Neuronal stem cell (in vitro differentiated cells): ENCODE measurements at regions not wholly inside any gene's neighbourhood (a gene's known extent, or its start where the extent isn't known, plus 50 kb on each side); places are given as distances from the start of the nearest gene placed in this dataset.

Source experiments
- DNase-seq: peaks from one replicate; pipeline ENCODE4 v3.0.0-alpha.2; 2013; ENCODE audit warnings: low spot score
- H2AFZ ChIP-seq: one replicate; pipeline ENCODE4 v1.6.1; 2013; ENCODE audit warnings: mild to moderate bottlenecking, low read length, inconsistent platforms
- H2AK5ac ChIP-seq: 2 replicates; pipeline ENCODE4 v1.6.1; 2013; ENCODE audit warnings: low read depth, mild to moderate bottlenecking, inconsistent platforms, low read length, moderate library complexity, mixed read lengths
- H2BK120ac ChIP-seq: 2 replicates; pipeline ENCODE4 v1.6.1; 2013; ENCODE audit warnings: low read depth, mild to moderate bottlenecking, inconsistent platforms, low read length, moderate library complexity, mixed read lengths
- H2BK12ac ChIP-seq: one replicate; pipeline ENCODE4 v1.6.1; 2013; ENCODE audit warnings: low read length, inconsistent platforms
- H2BK15ac ChIP-seq: 2 replicates; pipeline ENCODE4 v1.6.1; 2013; ENCODE audit warnings: mild to moderate bottlenecking, low read length, inconsistent platforms, mixed read lengths
- H2BK5ac ChIP-seq: one replicate; pipeline ENCODE4 v1.6.1; 2013; ENCODE audit warnings: inconsistent platforms, mild to moderate bottlenecking, low read length, moderate library complexity
- H3K14ac ChIP-seq: one replicate; pipeline ENCODE4 v1.6.1; 2013; ENCODE audit warnings: low read length, inconsistent platforms
- H3K18ac ChIP-seq: 2 replicates; pipeline ENCODE4 v1.6.1; 2013; ENCODE audit warnings: low read length, inconsistent platforms
- H3K23ac ChIP-seq: 2 replicates; pipeline ENCODE4 v1.6.1; 2013; ENCODE audit warnings: low read depth, mild to moderate bottlenecking, mixed read lengths, low read length, inconsistent platforms; ENCODE audit not compliant: poor library complexity
- H3K27ac ChIP-seq: replicated peaks from 3 replicates; pipeline ENCODE4 v1.5.1; 2013; ENCODE audit warnings: low read length, inconsistent platforms
- H3K27me3 ChIP-seq, 3 experiments: 2 replicates each; pipeline ENCODE4 v1.6.1; 2013; ENCODE audit warnings: low read length in 3 of 3, mild to moderate bottlenecking in 2 of 3, inconsistent platforms in 1 of 3, low read depth in 1 of 3, mixed read lengths in 1 of 3, moderate library complexity in 1 of 3; ENCODE audit not compliant: control insufficient read depth in 3 of 3, insufficient read depth in 3 of 3
- H3K36me3 ChIP-seq, 2 donors: replicated peaks in 1 of 2; 2 replicates each; pipeline ENCODE4 v1.6.1; 2013; ENCODE audit warnings: low read length in 2 of 2; ENCODE audit not compliant: control insufficient read depth in 2 of 2, insufficient read depth in 2 of 2
- H3K4ac ChIP-seq: 2 replicates; pipeline ENCODE4 v1.6.1; 2013; ENCODE audit warnings: inconsistent platforms, mild to moderate bottlenecking, low read length, moderate library complexity
- H3K4me1 ChIP-seq, 2 donors: 1 replicate in 1 of 2; 2 replicates in 1 of 2; pipeline ENCODE4 v1.6.1; 2013; ENCODE audit warnings: low read length in 2 of 2, low read depth in 1 of 2; ENCODE audit not compliant: control insufficient read depth in 2 of 2, insufficient read depth in 1 of 2
- H3K4me2 ChIP-seq: one replicate; pipeline ENCODE4 v1.6.1; 2013; ENCODE audit warnings: mild to moderate bottlenecking, low read length, inconsistent platforms; ENCODE audit not compliant: insufficient read depth, poor library complexity, severe bottlenecking
- H3K4me3 ChIP-seq, 2 donors: 2 replicates each; pipeline ENCODE4 v1.5.1; 2013; ENCODE audit warnings: low read length in 2 of 2, mild to moderate bottlenecking in 2 of 2, inconsistent platforms in 1 of 2, moderate library complexity in 1 of 2
- H3K79me1 ChIP-seq: one replicate; pipeline ENCODE4 v1.6.1; 2013; ENCODE audit warnings: low read depth, mild to moderate bottlenecking, inconsistent platforms, low read length, moderate library complexity
- H3K9ac ChIP-seq: one replicate; pipeline ENCODE4 v1.6.1; 2013; ENCODE audit warnings: mild to moderate bottlenecking, low read depth, low read length, inconsistent platforms; ENCODE audit not compliant: poor library complexity
- H3K9me3 ChIP-seq, 2 donors: replicated peaks in 1 of 2; 2 replicates each; pipeline versions ENCODE3 to v1.6.1; 2013; ENCODE audit warnings: low read length in 2 of 2, mild to moderate bottlenecking in 2 of 2, inconsistent platforms in 1 of 2, low read depth in 1 of 2, mixed read lengths in 1 of 2, moderate library complexity in 1 of 2; ENCODE audit not compliant: control insufficient read depth in 2 of 2, insufficient read depth in 1 of 2
- H4K8ac ChIP-seq: one replicate; pipeline ENCODE4 v1.6.1; 2013; ENCODE audit warnings: low read depth, mild to moderate bottlenecking, inconsistent platforms, low read length, moderate library complexity
- H4K91ac ChIP-seq: one replicate; pipeline ENCODE4 v1.6.1; 2013; ENCODE audit warnings: low read length, low read depth, mild to moderate bottlenecking, inconsistent platforms; ENCODE audit not compliant: poor library complexity
- WGBS, 2 donors: extraction: QIAGEN DNeasy Blood & Tissue Kit; methylation state at CpG; one replicate each; pipeline ENCODE4 v1.1.7; 2013; ENCODE audit warnings: missing lambda C conversion rate in 2 of 2, mixed read lengths in 1 of 2; ENCODE audit not compliant: insufficient read length in 2 of 2, insufficient replicate concordance in 1 of 2; ENCODE audit errors: extremely low coverage in 2 of 2; 5-methylcytosine and 5-hydroxymethylcytosine counted together

GRCh38 chr9:16172796-16173195 is 620.0 kb downstream of the CCDC171 start:
- Histone ChIP-seq H2BK15ac (no peak overlapping the region), H2AFZ (no peak overlapping the region), H3K27ac (no peak overlapping the region), H3K9me3 (no peaks in the 10 kb centered on the region), H3K23ac (no peak overlapping the region), H3K4me1 (peaks cover 0 to 2% of the 10 kb centered on the region in 2 donors), H4K91ac (no peak overlapping the region), H3K4me3 (no peak overlapping the region), H3K9ac (no peak overlapping the region), H2BK12ac (no peak overlapping the region), H2AK5ac (no peak overlapping the region), H3K4ac (no peak overlapping the region), H3K27me3 (no peaks in the 10 kb centered on the region), H3K79me1 (no peaks in the 10 kb centered on the region), H3K4me2 (no peak overlapping the region), H2BK5ac (no peak overlapping the region), H3K18ac (no peak overlapping the region), H4K8ac (no peak overlapping the region), H3K14ac (no peak overlapping the region), H3K36me3 (no peaks in the 10 kb centered on the region), H2BK120ac (no peak overlapping the region)
- no CpG with 5 or more reads among the region's 5 CpGs for WGBS, 2 donors
- DNase-seq, result no peak

DNA sequence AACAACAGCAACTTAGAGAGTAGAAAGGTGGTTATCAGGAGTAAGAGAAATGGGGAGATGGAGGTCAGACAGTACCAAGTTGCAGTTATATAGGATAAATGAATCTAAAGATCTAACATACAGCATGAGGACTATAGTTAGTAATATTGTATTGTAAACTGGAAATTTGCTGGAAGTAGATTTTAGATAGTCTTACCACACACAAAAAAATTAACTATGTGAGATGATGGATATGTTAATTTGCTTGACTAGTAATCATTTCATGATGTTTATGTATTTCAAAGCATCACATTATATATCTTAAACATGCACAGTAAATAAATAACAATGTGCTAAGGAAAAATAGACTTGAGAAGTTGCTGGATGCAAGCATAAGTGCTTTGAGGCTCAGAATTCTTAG is 622.1 kb downstream of the CCDC171 start:
- Histone ChIP-seq H2BK120ac (no peak overlapping the region), H3K14ac (no peak overlapping the region), H3K23ac (no peak overlapping the region), H3K27me3 (no peaks in the 10 kb centered on the region), H3K79me1 (no peaks in the 10 kb centered on the region), H3K4me2 (no peak overlapping the region), H2BK12ac (no peak overlapping the region), H4K91ac (no peak overlapping the region), H4K8ac (no peak overlapping the region), H3K36me3 (no peaks in the 10 kb centered on the region), H3K27ac (no peak overlapping the region), H2BK15ac (no peak overlapping the region), H3K9me3 (no peaks in the 10 kb centered on the region), H2AFZ (no peak overlapping the region), H3K4me3 (no peak overlapping the region), H2BK5ac (no peak overlapping the region), H3K4ac (no peak overlapping the region), H2AK5ac (no peak overlapping the region), H3K9ac (no peak overlapping the region), H3K4me1 (peaks cover 0 to 2% of the 10 kb centered on the region in 2 donors), H3K18ac (no peak overlapping the region)
- DNase-seq, result no peak

DNA sequence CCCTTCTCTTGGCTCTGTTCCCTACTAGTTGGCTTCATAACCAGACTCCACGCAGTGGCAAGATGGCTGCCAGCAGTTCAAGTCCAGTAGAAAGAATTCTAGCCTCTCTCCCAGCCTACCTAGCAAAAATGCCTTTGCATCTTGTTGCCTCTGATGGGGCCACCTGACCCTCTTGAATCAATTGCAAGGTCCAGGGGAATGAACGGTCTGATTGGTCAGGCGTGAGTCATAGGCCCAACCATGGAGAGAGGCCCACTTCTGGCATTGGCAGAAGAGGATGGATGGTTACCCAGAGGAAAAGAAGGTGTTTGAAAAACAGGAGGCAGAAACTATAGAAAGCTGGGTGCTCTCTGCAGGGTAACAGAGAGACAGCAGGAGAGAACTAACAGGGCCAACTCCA is 622.6 kb downstream of the CCDC171 start:
- no peak overlapping the region for H2BK120ac ChIP-seq
- H4K8ac ChIP-seq, result no peak overlapping the region
- no peak overlapping the region for H3K4me3 ChIP-seq
- no peak for DNase-seq
- no peak overlapping the region for H3K4ac ChIP-seq
- H3K4me1 ChIP-seq, result peaks cover 0 to 2% of the 10 kb centered on the region in 2 donors
- H2BK15ac ChIP-seq, result no peak overlapping the region
- no peaks in the 10 kb centered on the region for H3K36me3 ChIP-seq
- no peak overlapping the region for H3K4me2 ChIP-seq
- H2BK12ac ChIP-seq, result no peak overlapping the region
- H3K14ac ChIP-seq, result no peak overlapping the region
- no CpG with 5 or more reads among the region's 3 CpGs for WGBS, 2 donors
- no peaks in the 10 kb centered on the region for H3K9me3 ChIP-seq
- no peak overlapping the region for H2AK5ac ChIP-seq
- peak overlapping the region; percentile 26 for H4K91ac ChIP-seq
- H3K27ac ChIP-seq, result no peak overlapping the region
- H2BK5ac ChIP-seq, result no peak overlapping the region
- no peaks in the 10 kb centered on the region for H3K79me1 ChIP-seq
- H3K18ac ChIP-seq, result no peak overlapping the region
- no peak overlapping the region for H3K23ac ChIP-seq
- H3K27me3 ChIP-seq, result no peaks in the 10 kb centered on the region
- H3K9ac ChIP-seq, result no peak overlapping the region
- peak overlapping the region; percentile 77 for H2AFZ ChIP-seq

DNA sequence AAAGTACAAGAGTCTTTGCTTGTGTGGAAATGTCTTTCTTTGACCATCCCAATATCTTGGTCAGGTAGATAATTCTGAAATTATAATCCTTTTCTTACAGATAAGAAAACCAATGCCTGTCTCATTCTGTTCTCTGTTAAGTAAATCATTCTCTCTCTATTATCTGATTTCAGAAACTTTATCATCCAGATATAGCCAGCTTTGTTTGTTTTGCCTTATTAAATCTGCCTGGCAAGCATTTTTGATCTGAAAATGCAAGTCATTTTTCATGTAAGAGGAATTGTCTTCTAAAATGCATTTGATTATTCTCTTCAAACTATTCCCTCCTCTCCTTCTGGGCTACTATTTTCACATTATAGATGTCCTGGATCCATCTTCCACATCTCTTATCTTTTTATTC is 625.5 kb downstream of the CCDC171 start:
- Histone ChIP-seq H3K4me3 (no peak overlapping the region), H2AK5ac (no peak overlapping the region), H3K4me1 (no peaks in the 10 kb centered on the region), H3K36me3 (no peaks in the 10 kb centered on the region), H4K91ac (no peak overlapping the region), H3K4me2 (no peak overlapping the region), H3K27me3 (no peaks in the 10 kb centered on the region), H3K4ac (no peak overlapping the region), H3K14ac (no peak overlapping the region), H2BK15ac (no peak overlapping the region), H3K9me3 (no peaks in the 10 kb centered on the region), H2BK12ac (no peak overlapping the region), H3K27ac (no peak overlapping the region), H3K9ac (no peak overlapping the region), H3K23ac (no peak overlapping the region), H3K18ac (no peak overlapping the region), H2BK120ac (no peak overlapping the region), H3K79me1 (no peaks in the 10 kb centered on the region), H2AFZ (no peak overlapping the region), H4K8ac (no peak overlapping the region), H2BK5ac (no peak overlapping the region)
- no peak for DNase-seq
